ENCODE measurements at regions not wholly inside any gene's neighbourhood (a gene's known extent, or its start where the extent isn't known, plus 50 kb on each side); places are given as distances from the start of the nearest gene placed in this dataset.
"Not testable (repeated sequence)": the region's sequence is repeated elsewhere in the genome, so short reads cannot be mapped to it uniquely, and the experiment has no call there.

- DNase-seq = no peak
Measured at GRCh38 chr2:35255826-35256225, 1099.8 kb upstream of the CRIM1 start.

GRCh38 chr2:35251156-35251555 lies 1104.4 kb upstream of the CRIM1 start:
- no peak for DNase-seq

GRCh38 chr2:35246702-35247101 lies 1108.9 kb upstream of the CRIM1 start:
- no peak for DNase-seq

- DNase-seq = no peak
Measured at GRCh38 chr2:35228584-35228983, 1127.0 kb upstream of the CRIM1 start.

GRCh38 chr2:35220461-35220860 lies 1135.1 kb upstream of the CRIM1 start:
- DNase-seq = no peak

GRCh38 chr2:35204881-35205280 lies 1150.7 kb upstream of the CRIM1 start:
- DNase-seq = no peak

- DNase-seq = no peak
Measured at GRCh38 chr2:35204323-35204722, 1151.3 kb upstream of the CRIM1 start.

- DNase-seq = no peak
Measured at GRCh38 chr2:35199298-35199697, 1156.3 kb upstream of the CRIM1 start.

GRCh38 chr2:35185861-35186412 lies 1169.6 kb upstream of the CRIM1 start:
- no peak for DNase-seq

GRCh38 chr2:35184471-35184870 lies 1171.1 kb upstream of the CRIM1 start:
- DNase-seq = no peak

- not testable (repeated sequence) for DNase-seq
Measured at GRCh38 chr2:35176726-35177125, 1178.9 kb upstream of the CRIM1 start.

GRCh38 chr2:35174845-35175244 lies 1180.7 kb upstream of the CRIM1 start:
- no peak for DNase-seq

GRCh38 chr2:35172687-35173086 lies 1182.9 kb upstream of the CRIM1 start:
- DNase-seq = no peak

GRCh38 chr2:35168351-35168750 lies 1187.2 kb upstream of the CRIM1 start:
- no peak for DNase-seq

- no peak for DNase-seq
Measured at GRCh38 chr2:35163948-35164347, 1191.6 kb upstream of the CRIM1 start.

GRCh38 chr2:35160871-35161270 lies 1194.7 kb upstream of the CRIM1 start:
- no peak for DNase-seq

- no peak for DNase-seq
Measured at GRCh38 chr2:35125871-35126270, 1229.7 kb upstream of the CRIM1 start.

- DNase-seq = no peak
Measured at GRCh38 chr2:35125278-35125677, 1230.3 kb upstream of the CRIM1 start.

- DNase-seq = no peak
Measured at GRCh38 chr2:35116151-35116550, 1239.4 kb upstream of the CRIM1 start.

GRCh38 chr2:35114765-35115164 lies 1240.8 kb upstream of the CRIM1 start:
- DNase-seq = peak in 1 of 2 experiments; percentile 16

GRCh38 chr2:35112367-35112766 lies 1243.2 kb upstream of the CRIM1 start:
- DNase-seq = peak in 1 of 2 experiments; percentile 23

- no peak for DNase-seq
Measured at GRCh38 chr2:35104309-35104708, 1251.3 kb upstream of the CRIM1 start.

- DNase-seq = no peak
Measured at GRCh38 chr2:35099342-35099741, 1256.2 kb upstream of the CRIM1 start.

- DNase-seq = no peak
Measured at GRCh38 chr2:35082072-35082471, 1273.5 kb upstream of the CRIM1 start.

GRCh38 chr2:35081622-35082015 lies 1274.0 kb upstream of the CRIM1 start:
- DNase-seq = no peak
